SK-N-SH (cell line): ENCODE measurements at regions not wholly inside any gene's neighbourhood (a gene's known extent, or its start where the extent isn't known, plus 50 kb on each side); places are given as distances from the start of the nearest gene placed in this dataset.

Experiments
- CTCF ChIA-PET: fragments of 300-600, 350-600 bp; formaldehyde crosslinking; extraction: SDS; loops from one replicate; lab custom pipeline; 2021; lab: Yijun Ruan, JAX
- POLR2A ChIA-PET: fragments of 350-600 bp; sonication (Branson Sonifier 250); formaldehyde crosslinking; extraction: SDS; loops from one replicate; lab custom pipeline; 2020; ENCODE audit warnings: antibody characterized with exemption, inconsistent platforms; lab: Yijun Ruan, JAX
- DNase-seq: peaks from one replicate; pipeline ENCODE4 v3.0.0; 2012
- H2AFZ ChIP-seq: fragments of 200-600 bp; sonication (generic); 2 replicates; pipeline ENCODE4 v1.8.1; 2016; ENCODE audit warnings: antibody characterized with exemption, mild to moderate bottlenecking, low read depth
- H3F3A ChIP-seq: fragments of 200-600 bp; sonication (generic); replicated peaks from 2 replicates; pipeline ENCODE3; 2016; ENCODE audit warnings: antibody characterized with exemption, mild to moderate bottlenecking; ENCODE audit not compliant: insufficient read depth
- H3K27ac ChIP-seq, 2 experiments: fragments of 200-500 bp in 1 of 2; fragments of 200-600 bp in 1 of 2; sonication (Bioruptor generic) in 1 of 2; sonication (generic), shearing (Covaris generic) in 1 of 2; 2 replicates each; pipeline versions ENCODE4 v1.5.1 to v1.6.1; 2014 to 2016; ENCODE audit warnings: low read depth in 2 of 2, inconsistent platforms in 1 of 2, low read length in 1 of 2, mild to moderate bottlenecking in 1 of 2, mixed read lengths in 1 of 2
- H3K27me3 ChIP-seq: fragments of 200-600 bp; sonication (generic), shearing (Covaris generic); 2 replicates; pipeline ENCODE4 v1.6.1; 2016; ENCODE audit warnings: mixed run types; ENCODE audit not compliant: insufficient read depth
- H3K36me3 ChIP-seq, 2 experiments: fragments of 200-500 bp in 1 of 2; fragments of 200-600 bp in 1 of 2; sonication (Bioruptor generic) in 1 of 2; sonication (generic) in 1 of 2; replicated peaks in 1 of 2; 2 replicates each; pipeline versions ENCODE3 to v1.5.1; 2014 to 2016; ENCODE audit warnings: low read length in 1 of 2, mild to moderate bottlenecking in 1 of 2; ENCODE audit not compliant: insufficient read depth in 2 of 2, control insufficient read depth in 1 of 2
- H3K4me1 ChIP-seq, 2 experiments: fragments of 200-500 bp in 1 of 2; fragments of 200-600 bp in 1 of 2; sonication (Bioruptor generic) in 1 of 2; sonication (generic), shearing (Covaris generic) in 1 of 2; 2 replicates each; pipeline versions ENCODE4 v1.5.1 to v1.6.1; 2014 to 2016; ENCODE audit warnings: low read depth in 1 of 2, low read length in 1 of 2, mixed run types in 1 of 2; ENCODE audit not compliant: insufficient read depth in 2 of 2, control insufficient read depth in 1 of 2
- H3K4me2 ChIP-seq: fragments of 200-600 bp; sonication (generic), shearing (Covaris generic); 2 replicates; pipeline ENCODE4 v1.6.1; 2017; ENCODE audit warnings: mixed run types
- H3K4me3 ChIP-seq, 2 experiments: fragments of 200-500 bp in 1 of 2; fragments of 200-600 bp in 1 of 2; sonication (Bioruptor generic) in 1 of 2; sonication (generic), shearing (Covaris generic) in 1 of 2; 2 replicates each; pipeline versions ENCODE4 v1.5.1 to v1.8.1; 2014 to 2016; ENCODE audit warnings: low read depth in 2 of 2, inconsistent platforms in 1 of 2, low read length in 1 of 2, mild to moderate bottlenecking in 1 of 2, mixed read lengths in 1 of 2, moderate library complexity in 1 of 2
- H3K79me2 ChIP-seq: fragments of 200-600 bp; sonication (generic); 2 replicates; pipeline ENCODE4 v1.8.1; 2017; ENCODE audit warnings: mild to moderate bottlenecking; ENCODE audit not compliant: insufficient read depth
- H3K9ac ChIP-seq: fragments of 200-600 bp; sonication (generic); 2 replicates; pipeline ENCODE4 v1.6.1; 2017; ENCODE audit warnings: mixed run types
- H3K9me2 ChIP-seq: fragments of 200-600 bp; sonication (generic); 2 replicates; pipeline ENCODE4 v1.6.1; 2017; ENCODE audit warnings: mixed run types
- H3K9me3 ChIP-seq: fragments of 200-600 bp; sonication (generic); 2 replicates; pipeline ENCODE4 v1.6.1; 2017; ENCODE audit warnings: mixed run types, mild to moderate bottlenecking, moderate library complexity
- H4K20me1 ChIP-seq: fragments of 200-600 bp; sonication (generic); 2 replicates; pipeline ENCODE4 v1.6.1; 2017; ENCODE audit warnings: mild to moderate bottlenecking, mixed run types; ENCODE audit not compliant: insufficient read depth
- CTCF ChIP-seq: fragments of 200-600 bp; sonication (generic); IDR thresholded peaks from 2 replicates; pipeline ENCODE4 v1.6.1; 2017; ENCODE audit warnings: antibody characterized with exemption, mild to moderate bottlenecking, moderate library complexity
- EP300 ChIP-seq, 2 experiments: IDR thresholded peaks; 2 replicates each; pipeline versions ENCODE4 v1.4.0 to v1.6.1; 2012; ENCODE audit warnings: borderline replicate concordance in 1 of 2, low read depth in 1 of 2, low read length in 1 of 2
- GATA2 ChIP-seq: sonication (generic); formaldehyde crosslinking; IDR thresholded peaks from 2 replicates; pipeline ENCODE4 v1.5.0; 2020; ENCODE audit warnings: mild to moderate bottlenecking, missing genetic modification reagents
- IRF3 ChIP-seq: fragments of 150-350 bp; IDR thresholded peaks from 2 replicates; pipeline ENCODE4 v1.6.1; 2016; ENCODE audit warnings: mild to moderate bottlenecking, low read depth, low read length
- JUND ChIP-seq: IDR thresholded peaks from 2 replicates; pipeline ENCODE4 v1.4.0; 2012
- MXI1 ChIP-seq: IDR thresholded peaks from 2 replicates; pipeline ENCODE4 v1.6.1; 2012; ENCODE audit warnings: mild to moderate bottlenecking, low read depth, low read length, improper control_type of control experiment
- NFIC ChIP-seq: IDR thresholded peaks from 2 replicates; pipeline ENCODE4 v1.4.0; 2012; ENCODE audit warnings: borderline replicate concordance
- RFX5 ChIP-seq: IDR thresholded peaks from 2 replicates; pipeline ENCODE4 v1.6.1; 2012; ENCODE audit warnings: mild to moderate bottlenecking, improper control_type of control experiment, low read length
- RXRA ChIP-seq: IDR thresholded peaks from 2 replicates; pipeline ENCODE4 v1.4.0; 2012; ENCODE audit warnings: low read depth, mild to moderate bottlenecking, borderline replicate concordance
- SIN3A ChIP-seq: IDR thresholded peaks from 2 replicates; pipeline ENCODE4 v1.6.1; 2012; ENCODE audit warnings: low read depth, mild to moderate bottlenecking, low read length, moderate library complexity, borderline replicate concordance
- TAF1 ChIP-seq: IDR thresholded peaks from 2 replicates; pipeline ENCODE4 v1.6.1; 2012; ENCODE audit warnings: low read depth, mild to moderate bottlenecking, low read length, moderate library complexity, borderline replicate concordance
- TCF12 ChIP-seq: IDR thresholded peaks from 2 replicates; pipeline ENCODE4 v1.4.0; 2012
- TEAD4 ChIP-seq: IDR thresholded peaks from 2 replicates; pipeline ENCODE4 v1.4.0; 2012; ENCODE audit warnings: mild to moderate bottlenecking, borderline replicate concordance; ENCODE audit not compliant: insufficient read depth
- WGBS: methylation state at CpG from one replicate; pipeline ENCODE4 v1.1.6; 2017; ENCODE audit warnings: low lambda C conversion rate; 5-methylcytosine and 5-hydroxymethylcytosine counted together
- TF ChIP-seq, protein P1 (sequence below): IDR thresholded peaks from 2 replicates; pipeline ENCODE4; 2012

DNA sequence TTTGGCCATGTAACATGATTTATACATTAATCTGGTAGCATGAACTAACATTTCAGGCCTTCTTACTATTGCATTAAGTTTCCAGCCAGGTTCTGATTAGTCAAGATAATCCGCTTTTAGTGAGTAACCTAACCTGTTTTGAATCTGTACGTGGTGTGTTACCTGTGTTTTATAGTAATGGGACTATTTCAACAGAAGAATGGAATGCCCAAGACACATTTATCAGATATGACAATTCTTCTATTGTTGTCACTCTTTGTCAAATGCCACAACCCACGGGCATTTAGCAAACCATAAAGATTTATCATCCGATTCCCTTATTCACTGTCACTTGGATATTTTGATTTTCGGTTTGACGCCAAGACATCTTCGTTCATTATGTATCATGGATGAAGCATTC is 117.9 kb downstream of the ETAA1 start:
- Histone ChIP-seq H3F3A (no peaks in the 10 kb centered on the region), H3K9me2 (no peaks in the 10 kb centered on the region), H3K79me2 (no peaks in the 10 kb centered on the region), H4K20me1 (no peaks in the 10 kb centered on the region), H3K9me3 (no peaks in the 10 kb centered on the region), H3K27ac (peak overlapping the region in 1 of 2 experiments; percentile 54; a peak in 1 of 4 replicates), H3K4me1 (peaks cover 0 to 2% of the 10 kb centered on the region in 2 experiments; a peak in 1 of 4 replicates), H3K9ac (no peak overlapping the region), H2AFZ (no peak overlapping the region), H3K27me3 (no peaks in the 10 kb centered on the region), H3K4me2 (peak overlapping the region; percentile 20; the same call in 1 of the 2 replicates), H3K4me3 (no peak overlapping the region), H3K36me3 (no peaks in the 10 kb centered on the region)
- ChIA-PET POLR2A (no interaction called here), CTCF (no interaction called here)
- DNase-seq = no peak
- TF ChIP-seq JUND = no peak
- no peak for TF ChIP-seq RXRA
- no peak for TF ChIP-seq CTCF
- no peak for TF ChIP-seq RFX5
- no peak for TF ChIP-seq GATA2 (CRISPR knock-in tag)
- TF ChIP-seq NFIC = no peak
- no peak for TF ChIP-seq TAF1
- TF ChIP-seq TCF12 = no peak
- WGBS = 90% methylated on average over 7 of the region's 7 CpGs

- 94% methylated on average over 1 of the region's 1 CpG for WGBS
- no peak overlapping the region for H2AFZ ChIP-seq
- no peak overlapping the region for H3K4me3 ChIP-seq
- no peaks in the 10 kb centered on the region for H3K27me3 ChIP-seq
- peaks cover 0 to 2% of the 10 kb centered on the region in 2 experiments; a peak in 1 of 4 replicates for H3K4me1 ChIP-seq
- no peak for DNase-seq
- no peaks in the 10 kb centered on the region for H3K79me2 ChIP-seq
- CTCF ChIA-PET = no interaction called here
- no peak overlapping the region for H3K9ac ChIP-seq
- H3K36me3 ChIP-seq = no peaks in the 10 kb centered on the region
- TF ChIP-seq SIN3A (no peak), TEAD4 (no peak), NFIC (no peak), EP300 (IDR thresholded peaks at IDR 0.05; ENCODE audit: borderline replicate concordance in 1 of 2, low read depth in 1 of 2, low read length in 1 of 2) (no peak), CTCF (no peak), JUND (no peak), MXI1 (no peak), IRF3 (no peak), TAF1 (no peak)
- TF ChIP-seq, protein P1, sequence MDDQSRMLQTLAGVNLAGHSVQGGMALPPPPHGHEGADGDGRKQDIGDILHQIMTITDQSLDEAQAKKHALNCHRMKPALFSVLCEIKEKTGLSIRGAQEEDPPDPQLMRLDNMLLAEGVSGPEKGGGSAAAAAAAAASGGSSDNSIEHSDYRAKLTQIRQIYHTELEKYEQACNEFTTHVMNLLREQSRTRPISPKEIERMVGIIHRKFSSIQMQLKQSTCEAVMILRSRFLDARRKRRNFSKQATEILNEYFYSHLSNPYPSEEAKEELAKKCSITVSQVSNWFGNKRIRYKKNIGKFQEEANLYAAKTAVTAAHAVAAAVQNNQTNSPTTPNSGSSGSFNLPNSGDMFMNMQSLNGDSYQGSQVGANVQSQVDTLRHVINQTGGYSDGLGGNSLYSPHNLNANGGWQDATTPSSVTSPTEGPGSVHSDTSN = no peak
- TF ChIP-seq, all 33 proteins: peak for 0
- H4K20me1 ChIP-seq = no peaks in the 10 kb centered on the region
- POLR2A ChIA-PET = no interaction called here
- no peak overlapping the region for H3K27ac ChIP-seq
- no peaks in the 10 kb centered on the region for H3K9me2 ChIP-seq
- H3K9me3 ChIP-seq = no peaks in the 10 kb centered on the region
- H3K4me2 ChIP-seq = no peak overlapping the region
- no peaks in the 10 kb centered on the region for H3F3A ChIP-seq
Observed at GRCh38 chr2:67515538-67515937, 118.4 kb downstream of the ETAA1 start.
